ENCODE measurements at regions not wholly inside any gene's neighbourhood (a gene's known extent, or its start where the extent isn't known, plus 50 kb on each side); places are given as distances from the start of the nearest gene placed in this dataset.

DNA sequence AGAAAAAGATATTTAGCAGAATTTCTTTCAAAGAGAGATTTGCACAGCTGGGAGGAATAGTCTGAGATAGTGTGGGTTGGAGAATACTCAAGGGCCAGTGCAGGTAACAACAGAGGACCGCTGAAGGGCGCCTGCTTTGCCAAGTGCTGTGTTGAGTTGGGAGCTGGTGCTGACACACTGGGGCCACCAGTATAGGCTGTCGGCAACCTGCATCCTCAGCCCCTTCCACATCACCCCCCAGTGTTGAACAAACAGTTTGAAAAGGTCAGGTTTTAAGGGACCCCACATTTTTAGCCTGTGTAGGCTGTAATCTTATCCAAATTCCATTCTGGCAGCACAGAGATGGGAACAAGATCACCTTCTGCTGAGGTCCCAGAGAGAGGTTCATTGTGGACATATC, 96.6 kb downstream of the ABHD5 start:
- TF ChIP-seq EZH2 (IDR thresholded peaks at IDR 0.05; ENCODE audit: insufficient read depth, poor library complexity, severe bottlenecking) (no peak), EZH2phosphoT487 (IDR thresholded peaks at IDR 0.05; ENCODE audit: insufficient read depth, low read depth) (no peak)

All from GM23248 (cell line).